Heart left ventricle (tissue), 16 donors: ENCODE measurements at regions not wholly inside any gene's neighbourhood (a gene's known extent, or its start where the extent isn't known, plus 50 kb on each side); places are given as distances from the start of the nearest gene placed in this dataset.
"Not testable (repeated sequence)": the region's sequence is repeated elsewhere in the genome, so short reads cannot be mapped to it uniquely, and the experiment has no call there.

Experiments
- ATAC-seq, 4 donors: fragments of 200-7000 bp; cut with Tn5 transposase; one replicate each; pipeline ENCODE4 v1.9.1; 2020 to 2022; ENCODE audit warnings: moderate library complexity in 4 of 4, mild to moderate bottlenecking in 3 of 4, moderate number of reproducible peaks in 1 of 4
- DNase-seq, 5 donors: peaks; one replicate each; pipeline ENCODE4 v3.0.0-alpha.2; 2020
- H3K27ac ChIP-seq, 12 donors: fragments of 200-600 bp; sonication (generic) in 4 of 12; one replicate each; pipeline versions ENCODE4 v1.5.0 to v1.8.0; 2016 to 2022; ENCODE audit warnings: mild to moderate bottlenecking in 2 of 12
- H3K27me3 ChIP-seq, 9 donors: fragments of 200-600 bp; sonication (generic) in 2 of 9; one replicate each; pipeline versions ENCODE4 v1.5.1 to v1.8.0; 2016 to 2022; ENCODE audit warnings: mild to moderate bottlenecking in 3 of 9
- H3K36me3 ChIP-seq, 9 donors: fragments of 200-600 bp; sonication (generic) in 2 of 9; one replicate each; pipeline versions ENCODE4 v1.5.0 to v1.8.0; 2018 to 2022; ENCODE audit warnings: mild to moderate bottlenecking in 2 of 9
- H3K4me1 ChIP-seq, 12 donors: fragments of 200-600 bp; sonication (generic) in 4 of 12; one replicate each; pipeline versions ENCODE4 v1.5.0 to v1.8.0; 2016 to 2022; ENCODE audit warnings: mild to moderate bottlenecking in 3 of 12
- H3K4me3 ChIP-seq, 12 donors: fragments of 200-600 bp; sonication (generic) in 4 of 12; one replicate each; pipeline versions ENCODE4 v1.5.0 to v1.8.0; 2017 to 2022; ENCODE audit warnings: mild to moderate bottlenecking in 9 of 12, moderate library complexity in 4 of 12
- H3K9me3 ChIP-seq, 12 donors: fragments of 200-600 bp; sonication (generic) in 4 of 12; one replicate each; pipeline versions ENCODE4 v1.5.0 to v1.8.0; 2016 to 2022; ENCODE audit warnings: mild to moderate bottlenecking in 1 of 12
- CTCF ChIP-seq, 12 donors: fragments of 200-600 bp; sonication (generic) in 4 of 12; IDR thresholded peaks; one replicate each; pipeline versions ENCODE4 v1.5.0 to v1.8.0; 2018 to 2022; ENCODE audit warnings: antibody characterized with exemption in 12 of 12, mild to moderate bottlenecking in 5 of 12
- POLR2A ChIP-seq, 2 donors: fragments of 450-650 bp; IDR thresholded peaks; one replicate each; pipeline ENCODE4 v1.6.1; 2017; ENCODE audit warnings: antibody characterized with exemption in 2 of 2, mild to moderate bottlenecking in 2 of 2, moderate library complexity in 2 of 2
- WGBS, 4 donors: extraction: QIAGEN DNeasy Blood & Tissue Kit in 2 of 4; methylation state at CpG; one replicate each; pipeline versions ENCODE4 v1.1.5 to v1.1.7; 2013 to 2018; 5-methylcytosine and 5-hydroxymethylcytosine counted together
- intact Hi-C, 10 donors: fragments of 100-400 bp; cut with DNase I; formaldehyde crosslinking; loops; one replicate each; pipeline versions ENCODE4 v1.11.1 to v1.14.2; 2022
- donor health status: ischemic (EF 13 %, LVEDD 7.1; RV severe dilation, severe dysfunction).
- donor health status: healthy with polysubstance abuse.
- donor health status: DM: no; HTN: yes; CAD: no.
- donor health status: DM: no; HTN: no; CAD: no.
- donor health status: ischemic (EF 25% LVEDD 6.9; RV normal size, moderate dysfunction).
- donor health status: ischemic (EF 25% LVEDD 5.7; RV mildly dilated, moderate dysfunction).
- donor health status: healthy.
- donor health status: DM: yes; HTN: yes; CAD: no.
- donor health status: ischemic (EF 35%, LVEDD 5.7; RV mildly dilated, moderate dysfunction).
- donor health status: nonischemic (EF 11% LVEDD 7.7; RV severe dilation, severe dysfunction).
- donor health status: DM: yes; HTN: yes; CAD: no.
- donor health status: PGD.
- donor health status: ischemic (EF 29% LVEDD 5.4; RV normal size, mild dysfunction).
- donor health status: nonischemic (EF 23%, LVEDD 6.1; RV moderate dilation, normal function).

DNA sequence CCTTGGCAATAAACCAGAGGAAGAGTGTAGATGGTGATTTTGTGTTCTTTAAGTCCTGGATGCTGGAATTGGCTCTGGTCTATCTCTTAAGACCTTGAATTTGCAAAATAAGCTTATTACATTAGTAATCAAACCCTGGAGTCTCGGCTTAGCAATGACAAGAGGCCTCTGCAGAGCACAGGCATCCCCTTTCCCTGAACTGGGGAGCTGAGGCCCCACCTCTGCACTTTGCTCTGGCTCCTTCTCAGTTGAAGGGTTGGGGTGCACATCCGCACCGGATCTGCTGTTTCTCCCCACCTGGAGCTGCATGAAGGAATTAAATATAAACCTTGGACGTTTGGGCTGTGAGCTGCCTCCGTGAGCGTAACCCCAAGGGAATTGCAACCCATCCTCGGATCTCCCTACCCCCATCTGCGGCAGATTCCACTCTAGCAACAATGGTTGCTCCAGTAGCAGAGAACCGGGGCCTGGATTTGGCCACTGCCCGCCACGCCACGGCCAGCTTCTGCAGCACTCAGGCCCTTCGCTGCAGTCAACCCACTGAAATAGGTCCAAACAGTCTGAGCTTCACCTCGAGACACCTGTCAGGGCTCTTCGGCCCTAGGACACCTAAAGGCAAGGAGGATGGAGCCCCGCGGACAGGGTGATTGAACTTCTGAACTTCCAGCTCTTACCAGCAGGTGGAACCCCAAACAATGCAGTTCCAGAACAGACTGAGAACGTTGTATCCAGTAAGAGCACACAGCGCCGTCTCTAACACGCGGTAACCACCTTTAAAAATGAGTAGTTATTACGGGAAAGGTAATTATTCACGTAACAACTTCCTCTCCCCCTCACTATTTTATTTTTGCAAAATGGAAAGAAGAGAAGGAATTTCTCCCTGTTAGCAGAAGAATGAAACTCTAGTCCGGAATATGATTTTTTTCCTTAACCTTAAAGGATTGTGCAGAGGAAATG lies 54.8 kb upstream of the CAPRIN1 start:
- intact Hi-C loops: loop anchor here (1.0 to 10.0 kb wide), 14 partner anchors 51 to 498 kb away; partner anchors contain the start of genes NAT10 (in 7 of the 10), ABTB2 (in 3 of the 10) and CAPRIN1 (in 1 of the 10)
- no peak overlapping the region for H3K4me3 ChIP-seq
- WGBS, 4 donors: 20 to 25% (median 23%) methylated on average over 21 to 25 of the region's 25 CpGs
- ATAC-seq (peak; percentile 82 to 98 (median 95)), DNase-seq (peak in 4 of 5 donors; percentile 44 to 69 (median 60))
- no peaks in the 10 kb centered on the region for H3K9me3 ChIP-seq
- no peak overlapping the region for H3K27ac ChIP-seq
- peaks cover 0 to 4% (median 0%) of the 10 kb centered on the region in 12 donors for H3K4me1 ChIP-seq
- TF ChIP-seq POLR2A (IDR thresholded peaks at IDR 0.05) (no peak), CTCF (IDR thresholded peaks at IDR 0.05) (peak; percentile 72 to 87 (median 80))
- peaks cover 0 to 14% (median 2%) of the 10 kb centered on the region in 9 donors for H3K27me3 ChIP-seq
- no peaks in the 10 kb centered on the region for H3K36me3 ChIP-seq

- Histone ChIP-seq H3K36me3 (no peaks in the 10 kb centered on the region), H3K9me3 (no peaks in the 10 kb centered on the region), H3K4me1 (peaks cover 0 to 4% (median 0%) of the 10 kb centered on the region in 12 donors), H3K4me3 (no peak overlapping the region), H3K27me3 (peaks cover 0 to 11% (median 0%) of the 10 kb centered on the region in 9 donors), H3K27ac (no peak overlapping the region)
- DNase-seq (no peak), ATAC-seq (no peak)
- 81 to 85% (median 82%) methylated on average over 2 of the region's 2 CpGs for WGBS, 4 donors
- TF ChIP-seq CTCF (IDR thresholded peaks at IDR 0.05) (no peak), POLR2A (IDR thresholded peaks at IDR 0.05) (no peak)
- intact Hi-C loops: loop anchor here in 9 of 10 donors (5.0 to 10.0 kb wide), 10 partner anchors 52 to 500 kb away; partner anchors contain the start of genes NAT10 (in 6 of the 9) and CAPRIN1 (in 1 of the 9)
Observed at GRCh38 chr11:33994937-33995336, 56.6 kb upstream of the CAPRIN1 start.

DNA sequence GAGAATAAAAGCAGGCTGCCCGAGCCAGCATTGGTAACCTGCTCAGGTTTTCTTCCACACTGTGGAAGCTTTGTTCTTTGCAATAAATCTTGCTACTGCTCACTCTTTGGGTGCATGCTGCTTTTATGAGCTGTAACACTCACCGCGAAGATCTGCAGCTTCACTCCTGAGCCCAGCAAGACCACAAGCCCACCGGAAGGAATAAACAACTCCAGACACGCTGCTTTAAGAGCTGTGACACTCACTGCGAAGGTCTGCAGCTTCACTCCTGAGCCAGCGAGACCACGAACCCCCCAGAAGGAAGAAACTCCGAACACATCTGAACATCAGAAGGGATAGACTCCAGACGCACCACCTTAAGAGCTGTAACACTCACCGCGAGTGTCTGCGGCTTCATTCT lies 60.4 kb upstream of the CAPRIN1 start:
- not testable (repeated sequence) for H3K4me1 ChIP-seq, H3K27ac ChIP-seq, H3K9me3 ChIP-seq, ATAC-seq, DNase-seq, H3K36me3 ChIP-seq, H3K4me3 ChIP-seq, H3K27me3 ChIP-seq
- WGBS, 4 donors: 78 to 81% (median 80%) methylated on average over 13 of the region's 13 CpGs
- intact Hi-C loops: loop anchor here in 7 of 10 donors (10.0 kb wide), 4 partner anchors 114 to 504 kb away; partner anchors contain the start of gene NAT10 (in 4 of the 7)

- H3K36me3 ChIP-seq, H3K9me3 ChIP-seq, H3K27ac ChIP-seq, H3K4me1 ChIP-seq, H3K27me3 ChIP-seq, H3K4me3 ChIP-seq, DNase-seq, ATAC-seq: not testable (repeated sequence)
- 92 to 99% (median 92%) methylated on average over 9 to 32 of the region's 32 CpGs for WGBS, 4 donors
- intact Hi-C loops: loop anchor here in 7 of 10 donors (10.0 kb wide), 4 partner anchors 115 to 505 kb away; partner anchors contain the start of gene NAT10 (in 4 of the 7)
Observed at GRCh38 chr11:33990131-33990530, 61.4 kb upstream of the CAPRIN1 start.

GRCh38 chr11:33989461-33989860 lies 62.1 kb upstream of the CAPRIN1 start:
- DNase-seq (no peak), ATAC-seq (no peak)
- H3K27ac ChIP-seq: no peak overlapping the region
- no peaks in the 10 kb centered on the region for H3K9me3 ChIP-seq
- H3K27me3 ChIP-seq: no peaks in the 10 kb centered on the region
- WGBS, 4 donors: 69 to 79% (median 75%) methylated on average over 7 of the region's 7 CpGs
- no peaks in the 10 kb centered on the region for H3K4me1 ChIP-seq
- no peaks in the 10 kb centered on the region for H3K36me3 ChIP-seq
- no peak overlapping the region for H3K4me3 ChIP-seq
- TF ChIP-seq POLR2A (IDR thresholded peaks at IDR 0.05) (no peak), CTCF (IDR thresholded peaks at IDR 0.05) (no peak)
- intact Hi-C loops: loop anchor here in 3 of 10 donors (5.0 kb wide), 2 partner anchors 132 to 182 kb away; no protein-coding TSS in a partner anchor
